OCI-LY1 (cell line): ENCODE measurements at regions not wholly inside any gene's neighbourhood (a gene's known extent, or its start where the extent isn't known, plus 50 kb on each side); places are given as distances from the start of the nearest gene placed in this dataset.

Experiments
- CTCF ChIP-seq: fragments of 200-600 bp; sonication (generic), shearing (Covaris generic); IDR thresholded peaks from 2 replicates; pipeline ENCODE4 v1.5.1; 2017; ENCODE audit warnings: mild to moderate bottlenecking, antibody characterized with exemption, low read length, moderate library complexity, mixed read lengths
- EZH2 ChIP-seq: fragments of 200-600 bp; sonication (generic), shearing (Covaris generic); IDR thresholded peaks from 2 replicates; pipeline ENCODE4 v1.8.0; 2017; ENCODE audit warnings: borderline replicate concordance, mixed run types, mild to moderate bottlenecking, antibody characterized with exemption, low read length, moderate library complexity, mixed read lengths

- TF ChIP-seq CTCF (no peak), EZH2 (no peak)
Observed at GRCh38 chr5:56612353-56612752, 203.0 kb upstream of the MAP3K1 start.
